Adrenal gland (tissue), 9 donors: ENCODE measurements at regions not wholly inside any gene's neighbourhood (a gene's known extent, or its start where the extent isn't known, plus 50 kb on each side); places are given as distances from the start of the nearest gene placed in this dataset.

ENCODE experiments used
- DNase-seq, 7 donors: peaks; one replicate each; pipeline ENCODE4 v3.0.0-alpha.2; 2019 to 2020
- H3K27ac ChIP-seq, 5 donors: fragments of 200-600 bp; sonication (generic) in 4 of 5; 1 replicate in 3 of 5; 2 replicates in 2 of 5; pipeline versions ENCODE4 v1.5.1 to v1.8.0; 2016 to 2020; ENCODE audit warnings: mild to moderate bottlenecking in 1 of 5
- H3K27me3 ChIP-seq: fragments of 200-600 bp; 2 replicates; pipeline ENCODE4 v1.8.0; 2021
- H3K36me3 ChIP-seq, 2 donors: fragments of 200-600 bp; replicated peaks in 1 of 2; 1 replicate in 1 of 2; 2 replicates in 1 of 2; pipeline versions ENCODE4 v1.5.1 to v1.8.0; 2018 to 2022
- H3K4me1 ChIP-seq, 2 donors: fragments of 200-600 bp; replicated peaks in 1 of 2; 1 replicate in 1 of 2; 2 replicates in 1 of 2; pipeline versions ENCODE4 v1.5.1 to v1.8.0; 2018 to 2021
- H3K4me3 ChIP-seq, 4 donors: fragments of 200-600 bp; sonication (generic) in 3 of 4; one replicate each; pipeline ENCODE4 v1.5.1; 2016 to 2018
- H3K9me3 ChIP-seq, 3 donors: fragments of 200-600 bp; sonication (generic) in 1 of 3; replicated peaks in 1 of 3; 1 replicate in 2 of 3; 2 replicates in 1 of 3; pipeline versions ENCODE4 v1.5.1 to v1.8.0; 2016 to 2021
- POLR2A ChIP-seq, 2 donors: fragments of 450-650 bp; IDR thresholded peaks; one replicate each; pipeline ENCODE4 v1.6.1; 2017; ENCODE audit warnings: antibody characterized with exemption in 2 of 2, mild to moderate bottlenecking in 2 of 2, moderate library complexity in 1 of 2
- WGBS, 4 donors: extraction: QIAGEN DNeasy Blood & Tissue Kit in 2 of 4; methylation state at CpG; one replicate each; pipeline versions ENCODE4 v1.1.5 to v1.1.7; 2013 to 2017; 5-methylcytosine and 5-hydroxymethylcytosine counted together
- intact Hi-C, 2 donors: fragments of 100-400 bp; cut with DNase I; formaldehyde crosslinking; loops; one replicate each; pipeline versions ENCODE4 v1.14.1 to v1.15.0; 2022 to 2023
- TF ChIP-seq, protein P1 (sequence below), 6 experiments: fragments of 450-650 bp in 4 of 6; fragments of 200-600 bp in 2 of 6; sonication (generic) in 1 of 6; IDR thresholded peaks; 1 replicate in 5 of 6; 2 replicates in 1 of 6; pipeline versions ENCODE4 v1.5.1 to v1.8.0; 2016 to 2021; ENCODE audit warnings: antibody characterized with exemption in 6 of 6, mild to moderate bottlenecking in 2 of 6, moderate library complexity in 1 of 6
- donor health status: healthy with polysubstance abuse.
- donor health status: Bipolar disorder and iron deficiency.
- donor health status: DM: yes; HTN: yes; CAD: no.
- donor health status: DM: no; HTN: no; CAD: no.
- donor health status: DM: no; HTN: no; CAD: no.

DNA sequence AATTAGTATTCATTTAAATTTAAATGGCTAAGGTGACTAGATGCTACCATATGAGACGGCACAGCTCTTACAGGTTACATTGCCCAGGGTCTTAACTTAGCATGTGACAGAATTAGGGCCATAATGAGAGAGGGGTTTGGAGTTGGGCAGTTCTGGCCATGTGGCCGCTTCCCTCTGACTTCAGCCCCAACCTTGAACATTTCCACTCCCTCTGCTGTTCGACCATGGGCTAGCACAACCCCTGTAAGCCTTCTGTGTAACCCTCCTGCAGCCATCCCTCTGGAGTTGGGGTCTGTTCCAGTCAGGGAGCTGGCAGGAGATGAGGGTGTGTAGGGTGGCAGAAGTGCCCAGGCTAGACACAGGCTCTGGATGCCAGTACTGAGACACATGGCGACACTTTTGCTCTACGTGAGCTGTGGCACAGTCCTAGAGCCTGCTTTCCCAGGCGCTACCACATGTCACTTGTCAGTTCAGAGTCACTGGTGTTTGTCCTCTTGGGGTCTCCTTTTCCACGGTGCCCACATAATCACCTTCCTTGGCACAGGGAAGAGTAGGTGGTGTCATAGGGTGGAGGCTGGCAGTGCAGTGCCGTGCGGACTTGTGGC lies 128.7 kb upstream of the PITX1 start:
- intact Hi-C loops: no loop called here
- H3K27ac ChIP-seq: no peak overlapping the region
- DNase-seq: no peak
- no peaks in the 10 kb centered on the region for H3K36me3 ChIP-seq
- WGBS, 4 donors: 61 to 78% (median 70%) methylated on average over 6 to 9 of the region's 9 CpGs
- TF ChIP-seq, protein P1, sequence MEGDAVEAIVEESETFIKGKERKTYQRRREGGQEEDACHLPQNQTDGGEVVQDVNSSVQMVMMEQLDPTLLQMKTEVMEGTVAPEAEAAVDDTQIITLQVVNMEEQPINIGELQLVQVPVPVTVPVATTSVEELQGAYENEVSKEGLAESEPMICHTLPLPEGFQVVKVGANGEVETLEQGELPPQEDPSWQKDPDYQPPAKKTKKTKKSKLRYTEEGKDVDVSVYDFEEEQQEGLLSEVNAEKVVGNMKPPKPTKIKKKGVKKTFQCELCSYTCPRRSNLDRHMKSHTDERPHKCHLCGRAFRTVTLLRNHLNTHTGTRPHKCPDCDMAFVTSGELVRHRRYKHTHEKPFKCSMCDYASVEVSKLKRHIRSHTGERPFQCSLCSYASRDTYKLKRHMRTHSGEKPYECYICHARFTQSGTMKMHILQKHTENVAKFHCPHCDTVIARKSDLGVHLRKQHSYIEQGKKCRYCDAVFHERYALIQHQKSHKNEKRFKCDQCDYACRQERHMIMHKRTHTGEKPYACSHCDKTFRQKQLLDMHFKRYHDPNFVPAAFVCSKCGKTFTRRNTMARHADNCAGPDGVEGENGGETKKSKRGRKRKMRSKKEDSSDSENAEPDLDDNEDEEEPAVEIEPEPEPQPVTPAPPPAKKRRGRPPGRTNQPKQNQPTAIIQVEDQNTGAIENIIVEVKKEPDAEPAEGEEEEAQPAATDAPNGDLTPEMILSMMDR (IDR thresholded peaks at IDR 0.05): no peak
- no peak for TF ChIP-seq POLR2A (IDR thresholded peaks at IDR 0.05)
- H3K27me3 ChIP-seq: no peaks in the 10 kb centered on the region
- H3K9me3 ChIP-seq: peaks cover 0 to 6% (median 0%) of the 10 kb centered on the region in 3 donors
- no peaks in the 10 kb centered on the region for H3K4me1 ChIP-seq
- H3K4me3 ChIP-seq: no peak overlapping the region

DNA sequence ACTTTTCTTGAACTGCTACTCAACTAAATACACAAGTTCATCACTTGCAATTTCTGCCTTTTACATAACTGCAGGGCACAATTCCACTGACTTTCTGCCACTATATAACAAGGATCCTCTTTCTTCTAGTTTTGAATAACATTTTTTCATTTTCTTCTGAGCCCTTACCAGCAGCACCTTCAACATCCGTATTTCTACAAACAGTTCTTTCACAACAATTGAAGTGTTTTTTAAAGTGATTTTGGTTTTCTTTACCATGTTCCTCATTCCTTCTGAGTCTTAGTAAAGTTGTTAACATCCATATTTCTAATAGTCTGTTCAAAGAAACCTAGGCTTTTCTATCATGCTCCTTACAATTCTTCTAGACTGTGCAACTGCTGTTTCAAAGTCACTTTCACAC lies 127.2 kb upstream of the PITX1 start:
- TF ChIP-seq, protein P1 (IDR thresholded peaks at IDR 0.05): no peak
- TF ChIP-seq POLR2A (IDR thresholded peaks at IDR 0.05): no peak
- no peaks in the 10 kb centered on the region for H3K36me3 ChIP-seq
- WGBS, 4 donors: 53 to 61% (median 55%) methylated on average over 1 of the region's 1 CpG
- intact Hi-C loops: no loop called here
- DNase-seq: no peak
- H3K9me3 ChIP-seq: peaks cover 0 to 6% (median 0%) of the 10 kb centered on the region in 3 donors
- H3K27ac ChIP-seq: no peak overlapping the region
- H3K4me1 ChIP-seq: no peaks in the 10 kb centered on the region
- no peak overlapping the region for H3K4me3 ChIP-seq
- H3K27me3 ChIP-seq: no peaks in the 10 kb centered on the region

DNA sequence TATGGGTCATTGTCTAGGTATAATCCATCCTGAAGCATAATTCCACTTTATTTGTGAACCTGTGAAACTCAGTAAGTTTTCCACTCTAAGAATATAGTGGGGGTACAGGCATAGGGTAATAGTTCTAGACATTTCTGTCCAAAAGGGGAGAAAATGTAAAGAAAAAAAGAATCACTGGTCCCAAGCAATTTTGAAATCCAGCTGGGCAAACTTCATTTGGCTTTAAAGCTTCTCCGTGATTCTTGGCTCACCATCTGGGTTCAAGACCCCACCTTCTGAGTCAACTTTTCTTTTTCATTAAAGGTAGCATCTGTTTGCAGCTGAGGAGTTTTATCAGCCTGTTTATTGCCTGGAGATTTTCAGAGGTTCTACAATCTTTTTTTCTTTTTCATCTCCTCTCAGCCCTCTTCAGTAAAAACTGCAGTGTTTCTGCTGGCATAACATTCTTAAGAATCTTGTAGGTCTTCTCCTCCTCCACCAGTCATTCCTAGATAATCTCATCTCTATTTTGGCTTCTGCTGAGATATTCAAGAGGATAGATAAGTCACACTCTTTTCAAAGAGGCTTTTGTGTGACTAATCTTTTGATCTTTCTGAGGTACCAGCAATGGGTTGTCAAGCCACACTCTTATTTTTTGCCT lies 126.1 kb upstream of the PITX1 start:
- intact Hi-C loops: no loop called here
- H3K27me3 ChIP-seq: no peaks in the 10 kb centered on the region
- no peak for TF ChIP-seq POLR2A (IDR thresholded peaks at IDR 0.05)
- TF ChIP-seq, protein P1 (IDR thresholded peaks at IDR 0.05): no peak
- no peak for DNase-seq
- WGBS, 4 donors: 72 to 91% (median 84%) methylated on average over 1 of the region's 1 CpG
- H3K27ac ChIP-seq: no peak overlapping the region
- H3K4me1 ChIP-seq: no peaks in the 10 kb centered on the region
- no peaks in the 10 kb centered on the region for H3K36me3 ChIP-seq
- no peak overlapping the region for H3K4me3 ChIP-seq
- H3K9me3 ChIP-seq: peaks cover 0 to 6% (median 0%) of the 10 kb centered on the region in 3 donors

DNA sequence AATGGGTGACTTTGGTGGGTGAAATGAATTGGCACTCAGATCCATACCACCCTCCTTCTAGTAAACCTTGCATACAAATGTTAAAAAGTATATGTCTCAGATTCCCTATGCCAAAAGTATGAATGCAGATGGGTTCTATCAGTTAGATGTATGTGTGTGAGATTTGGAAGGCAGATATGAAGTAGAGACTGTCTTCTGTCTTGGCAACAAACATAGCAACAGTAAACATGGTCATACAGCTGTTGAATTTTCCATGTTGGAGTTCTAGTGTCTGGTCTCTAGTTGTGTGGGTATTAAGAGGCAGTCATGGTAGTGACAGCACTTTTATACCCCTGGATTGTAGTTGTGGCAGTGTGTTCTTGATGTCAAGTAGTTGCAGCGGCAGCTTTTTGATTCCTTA lies 125.6 kb upstream of the PITX1 start:
- no peaks in the 10 kb centered on the region for H3K36me3 ChIP-seq
- no peak overlapping the region for H3K4me3 ChIP-seq
- 83 to 100% (median 97%) methylated on average over 1 of the region's 1 CpG for WGBS, 4 donors

More for the DNA sequence above, 125.6 kb upstream of the PITX1 start:
- no peaks in the 10 kb centered on the region for H3K4me1 ChIP-seq
- no peak for DNase-seq
- H3K9me3 ChIP-seq: peaks cover 0 to 6% (median 0%) of the 10 kb centered on the region in 3 donors
- H3K27ac ChIP-seq: no peak overlapping the region
- no peak for TF ChIP-seq POLR2A (IDR thresholded peaks at IDR 0.05)
- TF ChIP-seq, protein P1 (IDR thresholded peaks at IDR 0.05): no peak
- no peaks in the 10 kb centered on the region for H3K27me3 ChIP-seq
- intact Hi-C loops: no loop called here
